Fibroblast of villous mesenchyme (primary cell): ENCODE measurements at regions not wholly inside any gene's neighbourhood (a gene's known extent, or its start where the extent isn't known, plus 50 kb on each side); places are given as distances from the start of the nearest gene placed in this dataset.

Experiments used
- DNase-seq: peaks from one replicate; pipeline ENCODE4 v3.0.0-alpha.2; 2010; ENCODE audit warnings: low read depth
- H3K4me3 ChIP-seq: 2 replicates; pipeline ENCODE4 v1.5.1; 2011; ENCODE audit warnings: low read depth, mild to moderate bottlenecking, low read length
- TF ChIP-seq, protein P1 (sequence below): IDR thresholded peaks from 2 replicates; pipeline ENCODE4 v1.5.1; 2012; ENCODE audit warnings: low read depth, mild to moderate bottlenecking, low read length; ENCODE audit not compliant: insufficient read depth

DNA sequence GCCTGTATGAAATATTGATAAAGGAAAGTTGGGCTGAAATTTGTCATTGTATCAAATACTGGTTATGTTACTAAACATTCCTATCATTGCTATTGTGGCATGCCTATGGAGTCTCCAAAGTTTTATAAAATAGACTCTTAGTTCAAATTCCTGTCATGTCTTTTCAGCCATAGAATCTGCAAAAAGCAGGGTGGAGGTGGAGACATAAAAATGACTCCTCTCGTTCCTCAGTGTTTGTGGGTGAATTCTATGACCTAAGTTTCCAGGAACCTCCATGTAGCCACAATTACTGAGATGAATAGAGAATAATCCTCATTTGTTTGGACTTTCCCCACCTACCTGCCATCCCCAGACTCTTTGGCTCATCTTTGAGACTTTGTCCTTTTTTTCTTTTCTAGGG, 326.3 kb upstream of the ETAA1 start:
- DNase-seq = no peak
- TF ChIP-seq, protein P1, sequence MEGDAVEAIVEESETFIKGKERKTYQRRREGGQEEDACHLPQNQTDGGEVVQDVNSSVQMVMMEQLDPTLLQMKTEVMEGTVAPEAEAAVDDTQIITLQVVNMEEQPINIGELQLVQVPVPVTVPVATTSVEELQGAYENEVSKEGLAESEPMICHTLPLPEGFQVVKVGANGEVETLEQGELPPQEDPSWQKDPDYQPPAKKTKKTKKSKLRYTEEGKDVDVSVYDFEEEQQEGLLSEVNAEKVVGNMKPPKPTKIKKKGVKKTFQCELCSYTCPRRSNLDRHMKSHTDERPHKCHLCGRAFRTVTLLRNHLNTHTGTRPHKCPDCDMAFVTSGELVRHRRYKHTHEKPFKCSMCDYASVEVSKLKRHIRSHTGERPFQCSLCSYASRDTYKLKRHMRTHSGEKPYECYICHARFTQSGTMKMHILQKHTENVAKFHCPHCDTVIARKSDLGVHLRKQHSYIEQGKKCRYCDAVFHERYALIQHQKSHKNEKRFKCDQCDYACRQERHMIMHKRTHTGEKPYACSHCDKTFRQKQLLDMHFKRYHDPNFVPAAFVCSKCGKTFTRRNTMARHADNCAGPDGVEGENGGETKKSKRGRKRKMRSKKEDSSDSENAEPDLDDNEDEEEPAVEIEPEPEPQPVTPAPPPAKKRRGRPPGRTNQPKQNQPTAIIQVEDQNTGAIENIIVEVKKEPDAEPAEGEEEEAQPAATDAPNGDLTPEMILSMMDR = no peak
- H3K4me3 ChIP-seq = no peak overlapping the region

DNA sequence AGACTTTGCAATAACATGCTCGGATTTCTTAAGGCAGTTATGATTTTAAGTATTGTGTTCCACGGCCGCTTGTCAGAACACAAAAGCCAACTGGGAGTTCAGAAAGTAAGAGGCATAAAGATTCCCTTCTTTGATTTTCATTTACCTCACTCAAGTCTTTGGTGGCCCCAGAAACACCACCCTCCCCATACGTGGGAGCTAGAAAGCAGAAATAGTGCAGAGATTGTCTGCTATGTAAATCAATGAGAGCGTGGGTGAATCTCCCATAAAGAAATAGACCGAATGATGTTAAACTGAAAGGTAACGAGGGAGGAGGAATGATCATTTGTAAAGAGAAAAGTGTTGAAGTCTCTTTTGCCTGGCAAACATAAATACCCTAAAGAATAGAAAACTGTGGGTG, 322.1 kb upstream of the ETAA1 start:
- H3K4me3 ChIP-seq = no peak overlapping the region
- DNase-seq = no peak
- TF ChIP-seq, protein P1 = no peak

DNA sequence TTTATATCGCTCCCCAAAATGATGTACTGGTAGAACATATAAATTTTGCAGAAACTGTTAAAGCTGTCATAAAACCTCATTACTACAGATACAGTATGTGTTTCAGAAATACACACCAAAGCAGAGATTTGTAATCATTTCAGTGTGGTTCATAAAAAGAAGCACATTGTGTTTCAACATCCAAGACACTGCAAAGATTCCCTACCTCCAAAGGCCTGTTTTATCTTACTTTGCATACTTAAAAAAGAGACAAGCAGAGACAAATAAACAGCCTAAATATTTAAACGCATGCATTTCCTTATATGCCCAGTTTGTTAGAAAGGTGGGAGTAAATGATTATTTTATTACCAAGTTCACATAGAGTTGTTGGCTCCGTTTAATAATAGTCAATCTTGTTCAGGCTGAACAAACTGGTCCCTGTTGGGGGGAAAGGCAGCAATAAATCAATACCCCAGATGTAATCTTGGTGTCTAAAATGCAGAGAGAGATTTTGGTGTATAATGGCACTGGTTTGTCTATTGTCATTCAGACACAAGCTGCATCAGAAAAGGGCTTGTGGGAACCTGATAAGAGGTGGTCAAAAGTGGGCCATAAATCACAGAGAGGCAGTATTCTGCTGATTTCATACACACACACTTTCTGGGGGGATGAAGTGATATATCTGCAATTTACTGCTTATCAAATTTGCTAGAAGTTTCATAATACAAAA, 321.4 kb upstream of the ETAA1 start:
- TF ChIP-seq, protein P1 = no peak
- peak; percentile 70 for DNase-seq
- no peak overlapping the region for H3K4me3 ChIP-seq

DNA sequence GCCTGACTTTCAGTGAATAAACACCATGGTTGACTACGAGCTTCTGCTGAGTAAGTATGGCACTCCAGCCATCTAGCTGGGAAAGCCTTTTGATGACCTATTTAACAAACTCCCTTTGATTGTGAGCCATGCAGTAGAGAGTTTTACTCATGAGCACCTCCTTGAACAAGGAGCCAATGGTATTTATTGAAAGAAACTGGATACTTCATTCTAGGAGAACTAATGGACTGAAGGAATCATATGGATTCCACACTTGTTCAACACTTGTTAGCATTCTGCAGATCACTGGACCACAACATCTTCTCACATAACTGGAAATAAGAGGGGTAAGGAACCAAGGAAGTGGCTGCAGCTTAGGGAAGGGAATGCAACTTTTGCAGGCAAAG, 320.9 kb upstream of the ETAA1 start:
- TF ChIP-seq, protein P1 = no peak

DNA sequence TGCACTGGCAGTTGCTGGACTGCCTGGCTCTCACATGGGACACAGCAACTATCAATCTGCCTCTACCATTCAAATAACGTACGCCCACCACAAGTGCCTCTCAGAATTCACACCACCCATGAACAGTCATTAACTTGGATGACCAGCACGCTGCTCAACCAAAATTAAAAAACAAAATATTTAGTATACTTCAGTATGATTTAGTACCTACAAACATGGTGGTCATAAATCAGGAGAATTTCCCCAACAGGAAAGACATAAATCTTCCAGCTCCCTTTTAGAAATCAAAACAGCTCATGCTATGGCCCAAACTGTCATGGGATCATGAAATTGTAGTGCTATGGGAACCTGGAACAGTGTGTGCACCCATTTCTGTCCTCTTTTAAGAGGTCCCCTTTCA, 317.4 kb upstream of the ETAA1 start:
- no peak for DNase-seq
- H3K4me3 ChIP-seq = no peak overlapping the region
- TF ChIP-seq, protein P1 = no peak

More for the DNA sequence above, 320.9 kb upstream of the ETAA1 start:
- H3K4me3 ChIP-seq = no peak overlapping the region
- no peak for DNase-seq

DNA sequence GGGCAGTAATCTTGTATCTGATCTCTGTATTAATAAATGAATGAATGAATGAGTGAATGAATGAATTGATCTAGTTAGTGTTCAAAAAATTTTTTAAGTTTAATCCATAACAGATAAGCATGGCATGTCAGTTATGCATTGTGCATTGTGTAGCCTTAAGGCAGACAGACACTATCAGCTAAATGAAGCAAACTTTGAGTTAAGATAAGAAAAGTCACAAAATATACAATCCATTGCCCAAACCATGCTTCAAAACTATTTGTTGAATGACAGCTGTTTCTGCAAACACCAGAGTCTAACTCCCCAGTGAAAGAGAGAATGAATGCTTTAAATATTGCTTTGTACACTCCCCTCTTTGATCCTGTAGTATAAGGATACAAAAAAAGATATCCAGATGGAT, 314.3 kb upstream of the ETAA1 start:
- DNase-seq = no peak
- TF ChIP-seq, protein P1 = no peak
- no peak overlapping the region for H3K4me3 ChIP-seq

DNA sequence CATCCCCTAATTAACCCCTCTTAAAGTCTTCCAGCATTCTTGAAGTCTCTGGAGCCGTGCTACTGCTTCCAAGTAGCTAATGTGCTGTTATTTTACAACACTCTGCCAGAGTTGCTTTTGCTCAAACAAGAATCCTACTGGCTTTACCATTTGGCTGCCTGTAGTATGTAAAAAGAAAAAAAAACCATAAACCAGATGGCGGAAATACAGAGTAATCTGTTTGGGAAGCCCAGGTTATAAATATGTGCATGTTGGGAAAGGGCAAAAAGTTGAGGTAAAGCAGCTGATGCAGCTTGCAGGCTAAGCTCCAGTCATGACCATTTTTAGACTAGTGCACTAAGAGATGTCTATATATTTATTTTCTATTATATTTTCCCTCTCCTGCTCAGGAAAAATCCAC, 313.2 kb upstream of the ETAA1 start:
- no peak overlapping the region for H3K4me3 ChIP-seq
- DNase-seq = peak; percentile 89
- TF ChIP-seq, protein P1 = no peak
